Panc1 (cell line): ENCODE measurements at regions not wholly inside any gene's neighbourhood (a gene's known extent, or its start where the extent isn't known, plus 50 kb on each side); places are given as distances from the start of the nearest gene placed in this dataset.

Experiments used
- ATAC-seq: fragments of 200-7000 bp; cut with Tn5 transposase; 2 replicates; pipeline ENCODE4 v1.9.1; 2020; ENCODE audit warnings: mild to moderate bottlenecking, moderate library complexity
- BruUV-seq: library from RNA; stranded (reverse); fragments of 400-500 nt; replicated peaks from 2 replicates; lab custom pipeline; 2021; lab: Mats Ljungman, UMichigan
- CTCF ChIA-PET: fragments of 300-600 bp; sonication (Branson Sonifier 250); formaldehyde crosslinking; loops from one replicate; lab custom pipeline; 2022; ENCODE audit warnings: antibody characterized with exemption; lab: Charles Lee
- POLR2A ChIA-PET: fragments of 300-600 bp; sonication (Branson Sonifier 250); formaldehyde crosslinking; loops from one replicate; lab custom pipeline; 2022; ENCODE audit warnings: antibody characterized with exemption; lab: Charles Lee
- DNase-seq: peaks from one replicate; pipeline ENCODE4 v3.0.0-alpha.2; 2010; ENCODE audit warnings: low read depth, low spot score
- H3K27ac ChIP-seq: 2 replicates; pipeline ENCODE4 v1.5.1; 2011; ENCODE audit warnings: mild to moderate bottlenecking, low read length, inconsistent platforms
- H3K27me3 ChIP-seq: fragments of 200-500 bp; sonication (Bioruptor generic); 2 replicates; pipeline ENCODE4 v1.6.0; 2014; ENCODE audit warnings: low read length, inconsistent platforms; ENCODE audit not compliant: control insufficient read depth, insufficient read depth
- H3K36me3 ChIP-seq: fragments of 200-500 bp; sonication (Bioruptor generic); 2 replicates; pipeline ENCODE4 v1.5.1; 2014; ENCODE audit warnings: inconsistent platforms, mild to moderate bottlenecking, low read length, moderate library complexity; ENCODE audit not compliant: control insufficient read depth, insufficient read depth
- H3K4me1 ChIP-seq: 2 replicates; pipeline ENCODE4 v1.5.1; 2011; ENCODE audit warnings: inconsistent platforms, mild to moderate bottlenecking, low read length, moderate library complexity; ENCODE audit not compliant: control insufficient read depth, insufficient read depth
- H3K4me3 ChIP-seq, 2 experiments: 2 replicates each; pipeline ENCODE4 v1.5.1; 2011 to 2012; ENCODE audit warnings: low read depth in 2 of 2, low read length in 2 of 2, mild to moderate bottlenecking in 2 of 2, inconsistent platforms in 1 of 2, moderate library complexity in 1 of 2
- H3K9me3 ChIP-seq: fragments of 200-500 bp; sonication (Bioruptor generic); 2 replicates; pipeline ENCODE4 v1.5.1; 2014; ENCODE audit warnings: low read depth, mild to moderate bottlenecking, inconsistent platforms, low read length, moderate library complexity; ENCODE audit not compliant: control insufficient read depth, insufficient read depth
- POLR2AphosphoS5 ChIP-seq: IDR thresholded peaks from 2 replicates; pipeline ENCODE4 v1.6.1; 2012; ENCODE audit warnings: mild to moderate bottlenecking, low read depth, low read length, moderate library complexity
- SIN3A ChIP-seq: IDR thresholded peaks from 2 replicates; pipeline ENCODE4 v1.6.1; 2012; ENCODE audit warnings: low read depth, mild to moderate bottlenecking, low read length, moderate library complexity, borderline replicate concordance; ENCODE audit not compliant: insufficient read depth
- TCF7L2 ChIP-seq: IDR thresholded peaks from 2 replicates; pipeline ENCODE4 v1.6.1; 2011; ENCODE audit warnings: mild to moderate bottlenecking, low read depth, low read length, inconsistent platforms
- in situ Hi-C: cut with HindIII; loops from 2 replicates; pipeline ENCODE4 v1.10.0; 2016; ENCODE audit warnings: low sequenced_read_pairs, low pct_unique_long_range_greater_than_20kb
- intact Hi-C: fragments of 100-400 bp; cut with micrococcal nuclease; formaldehyde crosslinking; loops from one replicate; pipeline ENCODE4 v1.10.0; 2022; ENCODE audit not compliant: unreplicated experiment
- TF ChIP-seq, protein P1 (sequence below): fragments of 450-650 bp; IDR thresholded peaks from 2 replicates; pipeline ENCODE4 v1.5.1; 2017; ENCODE audit warnings: mild to moderate bottlenecking
- TF ChIP-seq, protein P2 (sequence below), 2 experiments: IDR thresholded peaks; 2 replicates each; pipeline ENCODE4 v1.6.1; 2011 to 2012; ENCODE audit warnings: low read depth in 2 of 2, control low read depth in 1 of 2, low read length in 1 of 2, mild to moderate bottlenecking in 1 of 2, moderate library complexity in 1 of 2; ENCODE audit not compliant: insufficient read depth in 1 of 2

DNA sequence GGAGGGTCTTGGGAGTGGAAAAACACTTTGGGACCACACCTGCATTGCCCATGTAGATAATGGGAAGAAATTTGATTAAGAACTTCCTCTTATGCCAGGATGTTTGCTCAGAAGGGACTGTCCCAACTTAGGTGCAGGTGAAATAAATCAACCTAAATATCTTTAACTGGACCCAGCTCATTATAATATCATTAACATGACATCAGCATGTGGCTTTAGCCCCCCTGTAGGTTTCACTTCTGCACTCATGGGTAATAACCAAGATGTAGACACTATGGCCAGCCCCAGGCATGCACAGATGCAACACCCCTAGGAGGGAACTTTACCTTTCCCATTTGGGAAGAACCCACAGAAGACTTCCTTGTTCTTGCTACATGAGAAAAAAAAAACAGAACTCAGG, 227.4 kb upstream of the ZNF804A start:
- H3K4me3 ChIP-seq, result no peak overlapping the region
- ChIA-PET POLR2A (no interaction called here), CTCF (no interaction called here)
- H3K9me3 ChIP-seq, result no peaks in the 10 kb centered on the region
- DNase-seq (no peak), ATAC-seq (no peak)
- no peaks in the 10 kb centered on the region for H3K36me3 ChIP-seq
- no peaks in the 10 kb centered on the region for H3K4me1 ChIP-seq
- intact Hi-C loops, result no loop called here
- H3K27me3 ChIP-seq, result no peaks in the 10 kb centered on the region
- no TSS peak for BruUV-seq
- in situ Hi-C loops, result no loop called here
- no peak overlapping the region for H3K27ac ChIP-seq
- TF ChIP-seq, protein P1, sequence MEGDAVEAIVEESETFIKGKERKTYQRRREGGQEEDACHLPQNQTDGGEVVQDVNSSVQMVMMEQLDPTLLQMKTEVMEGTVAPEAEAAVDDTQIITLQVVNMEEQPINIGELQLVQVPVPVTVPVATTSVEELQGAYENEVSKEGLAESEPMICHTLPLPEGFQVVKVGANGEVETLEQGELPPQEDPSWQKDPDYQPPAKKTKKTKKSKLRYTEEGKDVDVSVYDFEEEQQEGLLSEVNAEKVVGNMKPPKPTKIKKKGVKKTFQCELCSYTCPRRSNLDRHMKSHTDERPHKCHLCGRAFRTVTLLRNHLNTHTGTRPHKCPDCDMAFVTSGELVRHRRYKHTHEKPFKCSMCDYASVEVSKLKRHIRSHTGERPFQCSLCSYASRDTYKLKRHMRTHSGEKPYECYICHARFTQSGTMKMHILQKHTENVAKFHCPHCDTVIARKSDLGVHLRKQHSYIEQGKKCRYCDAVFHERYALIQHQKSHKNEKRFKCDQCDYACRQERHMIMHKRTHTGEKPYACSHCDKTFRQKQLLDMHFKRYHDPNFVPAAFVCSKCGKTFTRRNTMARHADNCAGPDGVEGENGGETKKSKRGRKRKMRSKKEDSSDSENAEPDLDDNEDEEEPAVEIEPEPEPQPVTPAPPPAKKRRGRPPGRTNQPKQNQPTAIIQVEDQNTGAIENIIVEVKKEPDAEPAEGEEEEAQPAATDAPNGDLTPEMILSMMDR, result no peak
- TF ChIP-seq SIN3A (no peak), TCF7L2 (no peak), POLR2AphosphoS5 (no peak)
- TF ChIP-seq, protein P2, sequence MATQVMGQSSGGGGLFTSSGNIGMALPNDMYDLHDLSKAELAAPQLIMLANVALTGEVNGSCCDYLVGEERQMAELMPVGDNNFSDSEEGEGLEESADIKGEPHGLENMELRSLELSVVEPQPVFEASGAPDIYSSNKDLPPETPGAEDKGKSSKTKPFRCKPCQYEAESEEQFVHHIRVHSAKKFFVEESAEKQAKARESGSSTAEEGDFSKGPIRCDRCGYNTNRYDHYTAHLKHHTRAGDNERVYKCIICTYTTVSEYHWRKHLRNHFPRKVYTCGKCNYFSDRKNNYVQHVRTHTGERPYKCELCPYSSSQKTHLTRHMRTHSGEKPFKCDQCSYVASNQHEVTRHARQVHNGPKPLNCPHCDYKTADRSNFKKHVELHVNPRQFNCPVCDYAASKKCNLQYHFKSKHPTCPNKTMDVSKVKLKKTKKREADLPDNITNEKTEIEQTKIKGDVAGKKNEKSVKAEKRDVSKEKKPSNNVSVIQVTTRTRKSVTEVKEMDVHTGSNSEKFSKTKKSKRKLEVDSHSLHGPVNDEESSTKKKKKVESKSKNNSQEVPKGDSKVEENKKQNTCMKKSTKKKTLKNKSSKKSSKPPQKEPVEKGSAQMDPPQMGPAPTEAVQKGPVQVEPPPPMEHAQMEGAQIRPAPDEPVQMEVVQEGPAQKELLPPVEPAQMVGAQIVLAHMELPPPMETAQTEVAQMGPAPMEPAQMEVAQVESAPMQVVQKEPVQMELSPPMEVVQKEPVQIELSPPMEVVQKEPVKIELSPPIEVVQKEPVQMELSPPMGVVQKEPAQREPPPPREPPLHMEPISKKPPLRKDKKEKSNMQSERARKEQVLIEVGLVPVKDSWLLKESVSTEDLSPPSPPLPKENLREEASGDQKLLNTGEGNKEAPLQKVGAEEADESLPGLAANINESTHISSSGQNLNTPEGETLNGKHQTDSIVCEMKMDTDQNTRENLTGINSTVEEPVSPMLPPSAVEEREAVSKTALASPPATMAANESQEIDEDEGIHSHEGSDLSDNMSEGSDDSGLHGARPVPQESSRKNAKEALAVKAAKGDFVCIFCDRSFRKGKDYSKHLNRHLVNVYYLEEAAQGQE (IDR thresholded peaks at IDR 0.05; ENCODE audit: insufficient read depth in 1 of 2, low read depth in 2 of 2, low read length in 1 of 2), result no peak

DNA sequence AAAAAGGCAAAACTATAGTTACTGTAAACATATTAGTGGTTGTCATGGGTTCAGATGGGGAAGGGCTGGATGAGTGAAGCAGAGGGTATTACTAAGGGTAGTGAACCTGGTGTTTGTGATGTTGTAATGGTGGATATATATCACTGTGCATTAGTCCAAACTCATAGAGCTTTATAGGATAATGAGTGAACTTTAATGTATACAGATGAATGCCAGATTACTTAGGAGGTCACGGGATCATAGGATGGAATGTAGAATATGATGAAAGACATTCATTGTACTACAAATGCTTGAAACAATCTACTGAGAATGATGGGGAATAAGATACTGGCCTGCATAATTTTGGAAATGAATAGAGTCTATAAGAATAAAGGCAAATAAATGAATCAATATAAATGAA, 226.7 kb upstream of the ZNF804A start:
- DNase-seq, result no peak
- no peaks in the 10 kb centered on the region for H3K4me1 ChIP-seq
- H3K4me3 ChIP-seq, result no peak overlapping the region
- no peaks in the 10 kb centered on the region for H3K9me3 ChIP-seq
- POLR2A ChIA-PET, result no interaction called here
- no peaks in the 10 kb centered on the region for H3K36me3 ChIP-seq
- no peaks in the 10 kb centered on the region for H3K27me3 ChIP-seq
- intact Hi-C loops, result no loop called here
- no peak for TF ChIP-seq TCF7L2
- TF ChIP-seq POLR2AphosphoS5, result no peak
- no peak for TF ChIP-seq SIN3A
- CTCF ChIA-PET, result no interaction called here
- BruUV-seq, result no TSS peak
- H3K27ac ChIP-seq, result no peak overlapping the region
- in situ Hi-C loops, result no loop called here
- ATAC-seq, result no peak

DNA sequence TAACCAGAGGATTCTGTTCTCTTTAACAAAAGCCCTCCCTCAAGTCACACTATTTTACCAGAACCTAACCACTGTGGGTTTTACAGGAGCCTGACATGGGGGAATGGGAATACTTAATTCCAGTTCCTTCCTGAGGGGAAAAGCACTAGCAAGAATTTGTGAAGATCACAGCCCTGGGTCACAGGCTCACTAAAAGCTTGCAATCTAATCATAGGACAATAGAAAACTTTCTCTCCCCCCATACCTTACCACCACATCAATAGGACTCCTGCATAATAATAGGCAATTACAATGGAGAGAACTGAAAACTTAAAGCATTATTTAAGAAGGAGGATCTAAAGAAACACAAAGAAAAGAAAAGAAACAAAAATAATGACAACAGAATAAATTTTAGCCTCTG, 225.8 kb upstream of the ZNF804A start:
- ATAC-seq (no peak), DNase-seq (no peak)
- CTCF ChIA-PET, result no interaction called here
- Histone ChIP-seq H3K27ac (no peak overlapping the region), H3K4me3 (no peak overlapping the region), H3K36me3 (no peaks in the 10 kb centered on the region), H3K27me3 (no peaks in the 10 kb centered on the region), H3K4me1 (no peaks in the 10 kb centered on the region), H3K9me3 (no peaks in the 10 kb centered on the region)
- BruUV-seq, result no TSS peak
- TF ChIP-seq POLR2AphosphoS5 (no peak), SIN3A (no peak), TCF7L2 (no peak)
- TF ChIP-seq, protein P1, result no peak
- TF ChIP-seq, protein P2 (IDR thresholded peaks at IDR 0.05; ENCODE audit: insufficient read depth in 1 of 2, low read depth in 2 of 2, low read length in 1 of 2), result no peak
- in situ Hi-C loops, result no loop called here
- intact Hi-C loops, result no loop called here
- POLR2A ChIA-PET, result no interaction called here
